ENCODE measurements at regions not wholly inside any gene's neighbourhood (a gene's known extent, or its start where the extent isn't known, plus 50 kb on each side); places are given as distances from the start of the nearest gene placed in this dataset.

- no peaks in the 10 kb centered on the region for H3K27me3 ChIP-seq (ENCODE audit: insufficient read depth, low read length)
- H3K4me1 ChIP-seq (ENCODE audit: control insufficient read depth in 1 of 2, insufficient read depth in 2 of 2, low read length in 2 of 2), result no peaks in the 10 kb centered on the region
- no peak overlapping the region for H4K91ac ChIP-seq (ENCODE audit: low read depth, low read length)
- H3K4me2 ChIP-seq (ENCODE audit: low read length), result no peak overlapping the region
- no peak overlapping the region for H3K18ac ChIP-seq (ENCODE audit: low read length)
- H2AFZ ChIP-seq (ENCODE audit: insufficient read depth, low read length, poor library complexity), result no peak overlapping the region
- H3K79me1 ChIP-seq (ENCODE audit: low read length), result no peaks in the 10 kb centered on the region
- no peak overlapping the region for H3K9ac ChIP-seq (ENCODE audit: low read length)
- no peak overlapping the region for H3K27ac ChIP-seq (ENCODE audit: low read depth, low read length)
- H3K23ac ChIP-seq (ENCODE audit: low read length), result no peak overlapping the region
- H3K14ac ChIP-seq (ENCODE audit: low read length), result no peak overlapping the region
- no peaks in the 10 kb centered on the region for H3K36me3 ChIP-seq (ENCODE audit: control insufficient read depth in 1 of 2, insufficient read depth in 2 of 2, low read length in 2 of 2)
- H4K12ac ChIP-seq (ENCODE audit: low read depth, low read length), result no peak overlapping the region
- no peak overlapping the region for H4K8ac ChIP-seq (ENCODE audit: low read depth, low read length)
- H3K9me3 ChIP-seq (ENCODE audit: insufficient read depth, low read depth, low read length), result no peaks in the 10 kb centered on the region
- H2BK120ac ChIP-seq (ENCODE audit: insufficient read depth, low read length, poor library complexity), result no peak overlapping the region
- no peak overlapping the region for H2BK12ac ChIP-seq (ENCODE audit: low read length)
- no peak overlapping the region for H3K4ac ChIP-seq (ENCODE audit: low read depth, low read length)
- peak; percentile 75 to 91 for DNase-seq
- no peaks in the 10 kb centered on the region for H3K79me2 ChIP-seq (ENCODE audit: control insufficient read depth, insufficient read depth, low read length, poor library complexity)
- no peak overlapping the region for H2AK5ac ChIP-seq (ENCODE audit: low read length)
- no peak overlapping the region for H3K4me3 ChIP-seq (ENCODE audit: low read depth, low read length)
- H2BK5ac ChIP-seq (ENCODE audit: low read depth, low read length, poor library complexity), result no peak overlapping the region
- no CpG with 5 or more reads among the region's 5 CpGs for WGBS (ENCODE audit: extremely low coverage, insufficient coverage, insufficient read length)
Measured at GRCh38 chr7:24051651-24052050, 232.3 kb upstream of the NPY start.

GRCh38 chr7:24052572-24053260, 231.3 kb upstream of the NPY start:
- H3K79me2 ChIP-seq (ENCODE audit: control insufficient read depth, insufficient read depth, low read length, poor library complexity), result no peaks in the 10 kb centered on the region
- H2BK12ac ChIP-seq (ENCODE audit: low read length), result no peak overlapping the region
- H3K9ac ChIP-seq (ENCODE audit: low read length), result no peak overlapping the region
- no peak overlapping the region for H3K27ac ChIP-seq (ENCODE audit: low read depth, low read length)
- H3K14ac ChIP-seq (ENCODE audit: low read length), result no peak overlapping the region
- WGBS (ENCODE audit: extremely low coverage, insufficient coverage, insufficient read length), result no CpG with 5 or more reads among the region's 6 CpGs
- H3K4me2 ChIP-seq (ENCODE audit: low read length), result no peak overlapping the region
- DNase-seq, result peak; percentile 84 to 99
- no peak overlapping the region for H4K12ac ChIP-seq (ENCODE audit: low read depth, low read length)
- H3K4me3 ChIP-seq (ENCODE audit: low read depth, low read length), result no peak overlapping the region
- H3K18ac ChIP-seq (ENCODE audit: low read length), result no peak overlapping the region
- H3K36me3 ChIP-seq (ENCODE audit: control insufficient read depth in 1 of 2, insufficient read depth in 2 of 2, low read length in 2 of 2), result no peaks in the 10 kb centered on the region
- no peak overlapping the region for H3K4ac ChIP-seq (ENCODE audit: low read depth, low read length)
- no peak overlapping the region for H4K8ac ChIP-seq (ENCODE audit: low read depth, low read length)
- no peaks in the 10 kb centered on the region for H3K27me3 ChIP-seq (ENCODE audit: insufficient read depth, low read length)
- H3K4me1 ChIP-seq (ENCODE audit: control insufficient read depth in 1 of 2, insufficient read depth in 2 of 2, low read length in 2 of 2), result no peaks in the 10 kb centered on the region
- H2AK5ac ChIP-seq (ENCODE audit: low read length), result no peak overlapping the region
- no peak overlapping the region for H4K91ac ChIP-seq (ENCODE audit: low read depth, low read length)
- no peak overlapping the region for H2BK120ac ChIP-seq (ENCODE audit: insufficient read depth, low read length, poor library complexity)
- no peak overlapping the region for H3K23ac ChIP-seq (ENCODE audit: low read length)
- no peak overlapping the region for H2AFZ ChIP-seq (ENCODE audit: insufficient read depth, low read length, poor library complexity)
- H3K9me3 ChIP-seq (ENCODE audit: insufficient read depth, low read depth, low read length), result no peaks in the 10 kb centered on the region
- H3K79me1 ChIP-seq (ENCODE audit: low read length), result no peaks in the 10 kb centered on the region
- no peak overlapping the region for H2BK5ac ChIP-seq (ENCODE audit: low read depth, low read length, poor library complexity)

- no peak overlapping the region for H2BK120ac ChIP-seq (ENCODE audit: insufficient read depth, low read length, poor library complexity)
- H3K27me3 ChIP-seq (ENCODE audit: insufficient read depth, low read length), result no peaks in the 10 kb centered on the region
- no peak overlapping the region for H4K12ac ChIP-seq (ENCODE audit: low read depth, low read length)
- H4K8ac ChIP-seq (ENCODE audit: low read depth, low read length), result no peak overlapping the region
- H3K36me3 ChIP-seq (ENCODE audit: control insufficient read depth in 1 of 2, insufficient read depth in 2 of 2, low read length in 2 of 2), result no peaks in the 10 kb centered on the region
- H3K79me1 ChIP-seq (ENCODE audit: low read length), result peaks cover 4% of the 10 kb centered on the region
- H3K18ac ChIP-seq (ENCODE audit: low read length), result no peak overlapping the region
- H2BK5ac ChIP-seq (ENCODE audit: low read depth, low read length, poor library complexity), result no peak overlapping the region
- WGBS (ENCODE audit: extremely low coverage, insufficient coverage, insufficient read length), result no CpG with 5 or more reads among the region's 2 CpGs
- no peak overlapping the region for H2AFZ ChIP-seq (ENCODE audit: insufficient read depth, low read length, poor library complexity)
- H4K91ac ChIP-seq (ENCODE audit: low read depth, low read length), result no peak overlapping the region
- no peak overlapping the region for H2AK5ac ChIP-seq (ENCODE audit: low read length)
- H3K4me3 ChIP-seq (ENCODE audit: low read depth, low read length), result no peak overlapping the region
- peaks cover under 1 to 1% of the 10 kb centered on the region in 2 experiments for H3K4me1 ChIP-seq (ENCODE audit: control insufficient read depth in 1 of 2, insufficient read depth in 2 of 2, low read length in 2 of 2)
- no peak overlapping the region for H3K9ac ChIP-seq (ENCODE audit: low read length)
- no peak overlapping the region for H3K14ac ChIP-seq (ENCODE audit: low read length)
- no peak for DNase-seq
- H3K79me2 ChIP-seq (ENCODE audit: control insufficient read depth, insufficient read depth, low read length, poor library complexity), result no peaks in the 10 kb centered on the region
- no peak overlapping the region for H3K23ac ChIP-seq (ENCODE audit: low read length)
- H3K4me2 ChIP-seq (ENCODE audit: low read length), result no peak overlapping the region
- no peak overlapping the region for H3K4ac ChIP-seq (ENCODE audit: low read depth, low read length)
- H3K9me3 ChIP-seq (ENCODE audit: insufficient read depth, low read depth, low read length), result no peaks in the 10 kb centered on the region
- H3K27ac ChIP-seq (ENCODE audit: low read depth, low read length), result no peak overlapping the region
- no peak overlapping the region for H2BK12ac ChIP-seq (ENCODE audit: low read length)
Measured at GRCh38 chr7:24054236-24054635, 229.8 kb upstream of the NPY start.

GRCh38 chr7:24057243-24057642, 226.7 kb upstream of the NPY start:
- Histone ChIP-seq H4K91ac (ENCODE audit: low read depth, low read length) (no peak overlapping the region), H3K23ac (ENCODE audit: low read length) (no peak overlapping the region), H3K4me2 (ENCODE audit: low read length) (no peak overlapping the region), H2BK12ac (ENCODE audit: low read length) (no peak overlapping the region), H2BK120ac (ENCODE audit: insufficient read depth, low read length, poor library complexity) (no peak overlapping the region), H3K9me3 (ENCODE audit: insufficient read depth, low read depth, low read length) (no peaks in the 10 kb centered on the region), H2AK5ac (ENCODE audit: low read length) (no peak overlapping the region), H4K12ac (ENCODE audit: low read depth, low read length) (no peak overlapping the region), H3K4ac (ENCODE audit: low read depth, low read length) (no peak overlapping the region), H3K36me3 (ENCODE audit: control insufficient read depth in 1 of 2, insufficient read depth in 2 of 2, low read length in 2 of 2) (no peaks in the 10 kb centered on the region), H3K79me2 (ENCODE audit: control insufficient read depth, insufficient read depth, low read length, poor library complexity) (no peaks in the 10 kb centered on the region), H3K4me3 (ENCODE audit: low read depth, low read length) (no peak overlapping the region), H3K9ac (ENCODE audit: low read length) (no peak overlapping the region), H2BK5ac (ENCODE audit: low read depth, low read length, poor library complexity) (no peak overlapping the region), H3K79me1 (ENCODE audit: low read length) (peaks cover 10% of the 10 kb centered on the region), H3K27me3 (ENCODE audit: insufficient read depth, low read length) (no peaks in the 10 kb centered on the region), H3K14ac (ENCODE audit: low read length) (no peak overlapping the region), H3K27ac (ENCODE audit: low read depth, low read length) (no peak overlapping the region), H2AFZ (ENCODE audit: insufficient read depth, low read length, poor library complexity) (no peak overlapping the region), H4K8ac (ENCODE audit: low read depth, low read length) (no peak overlapping the region), H3K18ac (ENCODE audit: low read length) (no peak overlapping the region), H3K4me1 (ENCODE audit: control insufficient read depth in 1 of 2, insufficient read depth in 2 of 2, low read length in 2 of 2) (peaks cover 10% of the 10 kb centered on the region in 2 experiments)
- no CpG with 5 or more reads among the region's 2 CpGs for WGBS (ENCODE audit: extremely low coverage, insufficient coverage, insufficient read length)
- peak in 1 of 2 donors; percentile 47 for DNase-seq
